Fibroblast of pulmonary artery (primary cell): ENCODE measurements at regions not wholly inside any gene's neighbourhood (a gene's known extent, or its start where the extent isn't known, plus 50 kb on each side); places are given as distances from the start of the nearest gene placed in this dataset.

Experiments
- DNase-seq: peaks from one replicate; pipeline ENCODE4 v3.0.0-alpha.2; 2010; ENCODE audit warnings: low read depth
- H3K4me3 ChIP-seq: replicated peaks from 2 replicates; pipeline ENCODE4 v1.5.1; 2011; ENCODE audit warnings: low read depth, mild to moderate bottlenecking, control low read depth, low read length, moderate library complexity
- TF ChIP-seq, protein P1 (sequence below): IDR thresholded peaks from 2 replicates; pipeline ENCODE4 v1.5.1; 2011; ENCODE audit warnings: mild to moderate bottlenecking, control low read depth, low read length, inconsistent platforms; ENCODE audit errors: missing control alignments

DNA sequence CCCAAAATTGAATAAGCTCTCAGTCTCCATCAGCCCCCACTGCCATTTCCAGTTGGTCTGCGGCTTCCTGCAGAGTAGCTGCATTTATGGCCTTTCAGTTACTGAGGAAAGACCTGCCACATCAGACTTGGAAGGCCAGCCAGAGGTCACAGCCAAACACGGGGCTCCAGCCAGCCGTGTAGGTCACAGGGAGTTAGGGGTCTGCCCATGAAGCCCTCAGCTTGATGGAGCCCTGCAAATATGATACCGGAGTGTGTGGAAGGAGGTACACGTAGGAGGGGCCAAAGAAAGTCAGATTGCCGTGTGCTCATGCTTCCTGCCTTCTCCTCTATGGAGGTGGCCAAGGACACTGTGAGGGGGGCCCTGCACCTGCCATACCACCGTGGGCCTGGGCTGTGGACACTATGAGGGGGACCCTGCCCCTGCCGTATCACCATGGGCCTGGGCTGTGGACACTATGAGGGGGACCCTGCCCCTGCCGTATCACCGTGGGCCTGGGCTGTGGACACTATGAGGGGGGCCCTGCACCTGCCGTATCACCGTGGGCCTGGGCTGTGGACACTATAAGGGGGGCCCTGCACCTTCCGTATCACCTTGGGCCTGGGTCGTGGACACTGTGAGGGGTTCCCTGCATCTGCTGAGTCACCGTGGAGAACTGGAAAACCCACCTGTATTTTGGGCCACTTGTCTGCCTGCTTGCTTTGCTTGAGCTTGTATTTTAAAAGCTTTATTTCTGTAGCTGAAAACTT is 335.7 kb upstream of the SHH start:
- no peak overlapping the region for H3K4me3 ChIP-seq
- TF ChIP-seq, protein P1, sequence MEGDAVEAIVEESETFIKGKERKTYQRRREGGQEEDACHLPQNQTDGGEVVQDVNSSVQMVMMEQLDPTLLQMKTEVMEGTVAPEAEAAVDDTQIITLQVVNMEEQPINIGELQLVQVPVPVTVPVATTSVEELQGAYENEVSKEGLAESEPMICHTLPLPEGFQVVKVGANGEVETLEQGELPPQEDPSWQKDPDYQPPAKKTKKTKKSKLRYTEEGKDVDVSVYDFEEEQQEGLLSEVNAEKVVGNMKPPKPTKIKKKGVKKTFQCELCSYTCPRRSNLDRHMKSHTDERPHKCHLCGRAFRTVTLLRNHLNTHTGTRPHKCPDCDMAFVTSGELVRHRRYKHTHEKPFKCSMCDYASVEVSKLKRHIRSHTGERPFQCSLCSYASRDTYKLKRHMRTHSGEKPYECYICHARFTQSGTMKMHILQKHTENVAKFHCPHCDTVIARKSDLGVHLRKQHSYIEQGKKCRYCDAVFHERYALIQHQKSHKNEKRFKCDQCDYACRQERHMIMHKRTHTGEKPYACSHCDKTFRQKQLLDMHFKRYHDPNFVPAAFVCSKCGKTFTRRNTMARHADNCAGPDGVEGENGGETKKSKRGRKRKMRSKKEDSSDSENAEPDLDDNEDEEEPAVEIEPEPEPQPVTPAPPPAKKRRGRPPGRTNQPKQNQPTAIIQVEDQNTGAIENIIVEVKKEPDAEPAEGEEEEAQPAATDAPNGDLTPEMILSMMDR: no peak
- no peak for DNase-seq

DNA sequence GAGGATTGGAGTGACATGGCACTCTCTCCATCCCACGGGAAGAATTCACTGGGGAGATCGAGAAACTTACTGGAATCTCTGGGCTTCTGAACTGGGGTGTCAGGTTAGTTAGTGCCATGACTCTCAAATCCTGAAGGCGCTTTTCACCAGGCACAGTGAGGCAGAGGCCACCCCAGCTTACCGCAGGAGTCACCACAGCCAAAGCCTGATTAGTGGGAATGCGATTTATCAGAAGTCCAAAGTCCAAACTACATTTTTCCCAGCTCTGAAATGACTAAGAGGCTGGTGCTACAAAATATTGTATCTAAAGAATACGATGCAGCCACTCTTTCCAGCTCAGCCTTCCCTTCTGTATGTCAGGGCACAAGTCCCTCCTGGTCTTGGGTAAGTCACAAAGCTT is 334.8 kb upstream of the SHH start:
- H3K4me3 ChIP-seq: no peak overlapping the region
- TF ChIP-seq, protein P1: no peak
- DNase-seq: no peak

DNA sequence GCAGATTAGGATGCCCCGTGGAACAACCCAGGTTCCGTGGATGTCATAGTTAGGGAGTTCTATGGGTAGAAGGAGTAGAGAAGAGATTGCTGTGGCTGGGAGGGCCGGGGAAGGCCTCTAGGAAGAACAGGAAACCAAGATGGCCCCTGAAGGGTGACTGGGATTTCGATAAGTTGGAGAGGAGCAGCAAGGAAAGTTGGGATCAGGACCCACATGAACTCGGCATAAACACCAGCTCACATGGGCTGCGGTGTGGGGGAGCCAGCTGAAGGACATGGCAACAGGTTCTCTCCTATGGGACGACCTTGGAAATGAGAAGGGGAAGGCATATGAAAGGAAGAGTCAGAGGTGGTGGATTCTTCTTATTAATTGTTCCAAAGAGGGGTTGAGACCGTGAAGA is 333.7 kb upstream of the SHH start:
- TF ChIP-seq, protein P1: no peak
- no peak for DNase-seq
- no peak overlapping the region for H3K4me3 ChIP-seq

DNA sequence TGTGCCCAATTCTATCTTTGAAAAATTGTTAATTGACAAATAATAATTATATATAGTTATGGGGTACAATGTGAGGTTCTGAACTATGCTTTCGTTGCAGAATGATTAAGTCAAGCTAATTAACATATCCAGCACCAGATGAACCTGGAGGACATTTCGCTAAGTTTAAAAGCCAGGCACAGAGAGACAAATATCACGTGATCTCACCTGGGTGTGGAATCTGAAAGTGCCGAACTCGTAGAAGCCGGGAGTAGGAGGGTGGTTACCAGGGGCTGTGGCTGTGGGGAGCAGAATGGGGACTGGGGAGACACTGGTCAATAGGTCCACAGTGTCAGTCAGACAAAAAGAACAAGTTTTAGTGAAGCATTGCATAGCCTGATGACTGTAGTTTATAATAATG is 332.9 kb upstream of the SHH start:
- no peak overlapping the region for H3K4me3 ChIP-seq
- DNase-seq: no peak
- TF ChIP-seq, protein P1: no peak

DNA sequence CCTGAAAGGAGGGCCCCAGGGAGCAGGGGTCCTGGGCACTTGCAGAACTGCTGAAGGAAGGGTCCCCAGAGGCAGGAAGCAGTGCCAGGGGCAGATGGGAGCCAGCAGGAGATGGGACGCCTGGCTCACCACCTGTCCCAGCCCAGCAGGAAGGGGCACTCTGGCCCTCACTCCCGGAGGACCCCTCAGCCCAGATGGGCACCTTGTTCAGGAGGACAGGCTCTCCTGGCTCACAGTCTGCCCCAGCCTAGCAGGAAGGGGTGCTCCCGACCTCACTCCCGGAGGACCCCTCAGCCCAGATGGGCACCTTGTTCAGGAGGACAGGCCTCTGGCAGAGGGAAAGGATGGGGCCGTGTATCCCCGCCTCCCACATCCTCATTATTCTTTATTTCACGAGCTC is 331.4 kb upstream of the SHH start:
- no peak overlapping the region for H3K4me3 ChIP-seq
- TF ChIP-seq, protein P1: no peak
- no peak for DNase-seq

DNA sequence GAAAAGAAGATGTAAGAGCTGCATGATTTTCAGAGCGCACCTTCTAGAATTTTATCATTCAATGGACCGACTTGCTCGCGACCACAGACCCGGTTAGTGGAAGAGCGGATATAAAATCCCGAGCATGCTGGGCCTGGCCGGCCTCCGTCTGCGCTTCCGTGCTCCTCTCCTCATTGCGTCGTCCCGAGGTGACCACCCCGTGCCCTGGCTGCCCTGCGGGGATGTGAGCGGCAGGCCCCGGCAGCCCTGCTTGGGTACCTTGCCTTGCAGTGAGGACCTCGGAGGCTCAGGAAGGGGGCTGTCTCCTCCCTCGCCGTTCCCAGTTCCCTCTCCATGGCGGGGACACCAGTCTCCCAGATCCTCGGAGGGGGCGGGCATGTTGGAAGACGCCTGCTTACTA is 330.9 kb upstream of the SHH start:
- TF ChIP-seq, protein P1: no peak
- no peak overlapping the region for H3K4me3 ChIP-seq
- DNase-seq: no peak

DNA sequence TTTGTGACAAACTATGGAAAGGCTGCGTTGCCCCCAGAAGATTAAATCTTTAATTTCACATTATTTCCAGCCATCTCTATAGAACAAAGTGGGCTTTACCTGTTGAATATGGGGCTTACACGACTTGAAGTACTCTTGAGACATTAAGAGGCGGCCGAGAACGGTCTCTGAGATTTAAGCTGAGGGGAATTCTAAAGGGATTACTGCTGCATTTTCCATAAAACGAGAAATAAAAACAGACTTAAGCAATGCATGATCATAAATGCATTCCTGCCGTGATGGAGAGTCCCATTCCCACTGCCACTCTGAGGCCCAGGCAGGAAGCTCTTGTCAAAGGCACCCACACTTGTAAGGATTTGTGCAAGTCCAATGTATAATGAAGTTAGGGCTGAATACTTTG is 329.7 kb upstream of the SHH start:
- no peak for DNase-seq
- TF ChIP-seq, protein P1: no peak
- H3K4me3 ChIP-seq: no peak overlapping the region
